ENCODE measurements at regions not wholly inside any gene's neighbourhood (a gene's known extent, or its start where the extent isn't known, plus 50 kb on each side); places are given as distances from the start of the nearest gene placed in this dataset.
A peak's percentile ranks its signal among the peaks of the same experiment; 100 is the strongest.

GRCh38 chr14:104333646-104334423 is 195.4 kb downstream of the KIF26A start:
- H3K4me1 ChIP-seq (ENCODE audit: control insufficient read depth in 1 of 2, insufficient read depth in 2 of 2, low read length in 2 of 2), result peaks cover 0 to 6% of the 10 kb centered on the region in 2 donors
- no peaks in the 10 kb centered on the region for H3K27me3 ChIP-seq (ENCODE audit: control insufficient read depth in 1 of 2, insufficient read depth in 2 of 2, low read length in 2 of 2)
- no peak overlapping the region for H3K9ac ChIP-seq (ENCODE audit: low read depth in 1 of 2, low read length in 2 of 2)
- no peaks in the 10 kb centered on the region for H3K36me3 ChIP-seq (ENCODE audit: control insufficient read depth in 1 of 2, insufficient read depth in 2 of 2, low read length in 2 of 2)
- H3K9me3 ChIP-seq (ENCODE audit: control insufficient read depth in 1 of 2, low read length in 2 of 2), result peaks cover 8% of the 10 kb centered on the region in 2 donors
- H3K27ac ChIP-seq (ENCODE audit: low read depth, low read length), result no peak overlapping the region
- no peak overlapping the region for H3K4me3 ChIP-seq (ENCODE audit: low read depth in 1 of 2, low read length in 2 of 2)

DNA sequence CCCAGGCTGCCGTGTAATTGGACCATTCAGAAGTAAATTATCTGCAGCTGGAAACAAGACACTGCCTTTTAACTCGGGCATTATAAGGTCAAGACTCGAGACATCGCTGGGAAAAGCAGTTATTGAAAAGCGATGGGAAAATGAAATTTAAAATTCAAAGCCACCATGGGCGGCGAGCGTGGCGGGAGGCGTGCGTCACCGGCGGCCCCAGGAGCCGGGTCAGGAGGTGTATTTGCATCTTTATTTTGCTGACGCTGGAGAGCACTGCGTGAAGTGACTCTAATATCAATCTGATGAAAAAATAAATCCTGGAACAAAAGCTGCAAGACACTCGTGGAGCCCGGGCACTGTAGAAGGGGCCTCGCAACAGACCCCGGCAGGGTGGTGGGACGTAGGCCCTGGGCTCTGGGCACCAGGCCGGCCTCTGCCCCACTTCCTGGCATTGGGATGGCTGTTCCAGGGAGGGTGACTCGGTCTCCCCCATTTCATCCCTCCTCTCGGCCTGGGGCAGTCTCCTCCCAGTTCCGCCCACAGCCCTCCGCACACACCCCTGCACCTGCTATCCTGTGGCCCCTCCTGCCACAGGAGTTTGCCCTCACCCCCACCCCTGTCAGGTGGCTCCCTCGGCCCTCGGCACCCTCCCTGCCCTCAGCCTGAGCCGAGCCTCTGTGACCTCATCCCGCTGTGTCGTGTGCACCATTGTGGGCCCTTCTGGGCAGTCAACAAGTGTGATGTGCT is 196.2 kb downstream of the KIF26A start:
- Histone ChIP-seq H3K4me1 (ENCODE audit: control insufficient read depth in 1 of 2, insufficient read depth in 2 of 2, low read length in 2 of 2) (peaks cover 0 to 6% of the 10 kb centered on the region in 2 donors), H3K27ac (ENCODE audit: low read depth, low read length) (no peak overlapping the region), H3K27me3 (ENCODE audit: control insufficient read depth in 1 of 2, insufficient read depth in 2 of 2, low read length in 2 of 2) (no peaks in the 10 kb centered on the region), H3K9me3 (ENCODE audit: control insufficient read depth in 1 of 2, low read length in 2 of 2) (peaks cover 7 to 8% of the 10 kb centered on the region in 2 donors), H3K36me3 (ENCODE audit: control insufficient read depth in 1 of 2, insufficient read depth in 2 of 2, low read length in 2 of 2) (no peaks in the 10 kb centered on the region), H3K9ac (ENCODE audit: low read depth in 1 of 2, low read length in 2 of 2) (no peak overlapping the region), H3K4me3 (ENCODE audit: low read depth in 1 of 2, low read length in 2 of 2) (no peak overlapping the region)

DNA sequence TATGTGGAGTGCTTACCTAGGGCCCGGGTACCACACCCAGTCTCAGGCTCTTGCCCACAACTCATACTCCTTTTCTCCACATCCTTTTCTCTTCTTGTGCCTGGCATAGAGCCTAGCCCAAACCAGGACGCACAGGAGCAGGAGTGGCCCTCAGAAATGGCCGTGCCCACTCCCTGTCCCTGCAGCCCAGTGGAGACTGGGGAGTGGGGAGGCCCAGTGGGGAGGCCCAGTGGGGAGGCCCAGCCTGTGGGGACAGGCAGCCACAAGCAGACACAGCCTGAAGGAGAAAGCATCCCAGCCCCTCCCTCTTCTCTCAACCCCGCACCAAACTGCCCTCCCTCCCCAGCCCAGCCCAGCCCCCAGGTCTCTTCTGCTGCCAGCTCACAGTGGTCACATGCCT is 196.8 kb downstream of the KIF26A start:
- no peak overlapping the region for H3K27ac ChIP-seq (ENCODE audit: low read depth, low read length)
- H3K9me3 ChIP-seq (ENCODE audit: control insufficient read depth in 1 of 2, low read length in 2 of 2), result peaks cover 1 to 4% of the 10 kb centered on the region in 2 donors
- H3K4me1 ChIP-seq (ENCODE audit: control insufficient read depth in 1 of 2, insufficient read depth in 2 of 2, low read length in 2 of 2), result peaks cover 0 to 6% of the 10 kb centered on the region in 2 donors
- no peak overlapping the region for H3K4me3 ChIP-seq (ENCODE audit: low read depth in 1 of 2, low read length in 2 of 2)
- no peaks in the 10 kb centered on the region for H3K36me3 ChIP-seq (ENCODE audit: control insufficient read depth in 1 of 2, insufficient read depth in 2 of 2, low read length in 2 of 2)
- no peaks in the 10 kb centered on the region for H3K27me3 ChIP-seq (ENCODE audit: control insufficient read depth in 1 of 2, insufficient read depth in 2 of 2, low read length in 2 of 2)
- H3K9ac ChIP-seq (ENCODE audit: low read depth in 1 of 2, low read length in 2 of 2), result no peak overlapping the region

DNA sequence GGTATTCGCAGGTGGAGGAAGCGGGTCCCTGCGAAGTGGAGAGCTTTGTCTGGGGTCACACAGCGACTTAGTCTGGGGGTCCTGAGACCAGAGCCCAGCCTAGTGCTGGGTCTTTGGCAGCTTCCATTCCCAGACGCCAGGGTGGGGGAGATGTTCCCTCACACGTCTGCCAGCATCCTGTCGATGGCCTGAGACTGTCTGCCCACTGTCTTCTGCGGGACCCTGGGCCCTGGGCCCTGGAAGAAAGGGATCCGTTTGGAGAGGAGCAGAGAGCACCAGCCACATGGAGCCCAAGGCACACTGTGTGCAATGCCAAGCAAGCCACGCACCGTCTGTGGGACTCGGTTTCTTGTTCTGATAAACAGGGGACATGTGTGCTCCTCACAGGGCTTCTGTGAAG is 197.2 kb downstream of the KIF26A start:
- Histone ChIP-seq H3K36me3 (ENCODE audit: control insufficient read depth in 1 of 2, insufficient read depth in 2 of 2, low read length in 2 of 2) (no peaks in the 10 kb centered on the region), H3K4me3 (ENCODE audit: low read depth in 1 of 2, low read length in 2 of 2) (no peak overlapping the region), H3K27ac (ENCODE audit: low read depth, low read length) (no peak overlapping the region), H3K9ac (ENCODE audit: low read depth in 1 of 2, low read length in 2 of 2) (no peak overlapping the region), H3K4me1 (ENCODE audit: control insufficient read depth in 1 of 2, insufficient read depth in 2 of 2, low read length in 2 of 2) (peaks cover 0 to 6% of the 10 kb centered on the region in 2 donors), H3K27me3 (ENCODE audit: control insufficient read depth in 1 of 2, insufficient read depth in 2 of 2, low read length in 2 of 2) (no peaks in the 10 kb centered on the region), H3K9me3 (ENCODE audit: control insufficient read depth in 1 of 2, low read length in 2 of 2) (peaks cover 0 to under 1% of the 10 kb centered on the region in 2 donors)

- H3K9me3 ChIP-seq (ENCODE audit: control insufficient read depth in 1 of 2, low read length in 2 of 2), result no peaks in the 10 kb centered on the region
- no peaks in the 10 kb centered on the region for H3K27me3 ChIP-seq (ENCODE audit: control insufficient read depth in 1 of 2, insufficient read depth in 2 of 2, low read length in 2 of 2)
- H3K4me1 ChIP-seq (ENCODE audit: control insufficient read depth in 1 of 2, insufficient read depth in 2 of 2, low read length in 2 of 2), result peaks cover 1 to 9% of the 10 kb centered on the region in 2 donors
- no peak overlapping the region for H3K4me3 ChIP-seq (ENCODE audit: low read depth in 1 of 2, low read length in 2 of 2)
- H3K36me3 ChIP-seq (ENCODE audit: control insufficient read depth in 1 of 2, insufficient read depth in 2 of 2, low read length in 2 of 2), result no peaks in the 10 kb centered on the region
- no peak overlapping the region for H3K27ac ChIP-seq (ENCODE audit: low read depth, low read length)
- H3K9ac ChIP-seq (ENCODE audit: low read depth in 1 of 2, low read length in 2 of 2), result no peak overlapping the region
Measured at GRCh38 chr14:104337351-104337750, 199.0 kb downstream of the KIF26A start.

DNA sequence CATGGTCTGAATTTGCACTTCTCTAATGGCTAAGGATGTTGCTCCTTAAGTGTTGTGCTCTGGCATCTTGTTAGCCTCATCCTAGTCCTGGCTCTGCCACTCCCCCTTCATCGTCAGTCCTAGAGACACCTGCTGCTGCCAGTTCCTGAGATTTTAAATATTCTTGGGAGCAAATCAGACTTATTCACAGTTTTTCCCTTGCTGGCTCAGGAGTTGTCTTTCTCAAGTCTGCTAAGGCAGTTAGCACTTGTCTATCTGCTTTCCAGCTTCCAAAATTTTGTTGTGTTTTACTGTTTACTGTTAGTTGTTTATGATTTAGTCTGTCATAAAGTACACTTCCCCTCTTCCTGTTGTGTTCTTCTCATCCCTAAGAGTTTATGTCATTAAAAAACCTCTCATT is 201.0 kb downstream of the KIF26A start:
- H3K27ac ChIP-seq (ENCODE audit: low read depth, low read length), result no peak overlapping the region
- no peaks in the 10 kb centered on the region for H3K27me3 ChIP-seq (ENCODE audit: control insufficient read depth in 1 of 2, insufficient read depth in 2 of 2, low read length in 2 of 2)
- no peaks in the 10 kb centered on the region for H3K36me3 ChIP-seq (ENCODE audit: control insufficient read depth in 1 of 2, insufficient read depth in 2 of 2, low read length in 2 of 2)
- H3K9ac ChIP-seq (ENCODE audit: low read depth in 1 of 2, low read length in 2 of 2), result no peak overlapping the region
- H3K4me3 ChIP-seq (ENCODE audit: low read depth in 1 of 2, low read length in 2 of 2), result no peak overlapping the region
- no peaks in the 10 kb centered on the region for H3K9me3 ChIP-seq (ENCODE audit: control insufficient read depth in 1 of 2, low read length in 2 of 2)
- H3K4me1 ChIP-seq (ENCODE audit: control insufficient read depth in 1 of 2, insufficient read depth in 2 of 2, low read length in 2 of 2), result peaks cover 5 to 12% of the 10 kb centered on the region in 2 donors

DNA sequence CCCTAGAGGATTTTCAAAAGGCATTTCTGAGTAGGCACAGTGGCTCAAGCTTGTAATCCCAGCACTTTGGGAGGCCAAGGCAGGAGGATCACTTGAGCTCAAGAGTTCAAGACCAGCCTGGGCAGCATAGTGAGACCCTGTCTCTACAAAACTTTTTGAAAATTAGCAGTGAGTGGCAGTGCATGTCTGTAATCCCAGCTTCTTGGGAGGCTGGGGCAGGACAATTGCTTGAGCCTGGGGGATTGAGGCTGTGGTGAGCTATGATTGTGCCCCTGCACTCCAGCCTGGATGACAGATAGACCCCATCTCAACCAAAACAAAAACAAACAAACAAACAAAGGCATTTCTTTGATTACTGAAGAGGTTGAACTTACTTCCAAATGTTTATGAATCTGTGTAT is 201.4 kb downstream of the KIF26A start:
- Histone ChIP-seq H3K4me3 (ENCODE audit: low read depth in 1 of 2, low read length in 2 of 2) (no peak overlapping the region), H3K27ac (ENCODE audit: low read depth, low read length) (no peak overlapping the region), H3K4me1 (ENCODE audit: control insufficient read depth in 1 of 2, insufficient read depth in 2 of 2, low read length in 2 of 2) (peaks cover 5 to 12% of the 10 kb centered on the region in 2 donors), H3K9me3 (ENCODE audit: control insufficient read depth in 1 of 2, low read length in 2 of 2) (no peaks in the 10 kb centered on the region), H3K27me3 (ENCODE audit: control insufficient read depth in 1 of 2, insufficient read depth in 2 of 2, low read length in 2 of 2) (peaks cover 0 to 4% of the 10 kb centered on the region in 2 donors), H3K9ac (ENCODE audit: low read depth in 1 of 2, low read length in 2 of 2) (no peak overlapping the region), H3K36me3 (ENCODE audit: control insufficient read depth in 1 of 2, insufficient read depth in 2 of 2, low read length in 2 of 2) (no peaks in the 10 kb centered on the region)

- peaks cover 0 to 5% of the 10 kb centered on the region in 2 donors for H3K27me3 ChIP-seq (ENCODE audit: control insufficient read depth in 1 of 2, insufficient read depth in 2 of 2, low read length in 2 of 2)
- H3K36me3 ChIP-seq (ENCODE audit: control insufficient read depth in 1 of 2, insufficient read depth in 2 of 2, low read length in 2 of 2), result no peaks in the 10 kb centered on the region
- H3K9me3 ChIP-seq (ENCODE audit: control insufficient read depth in 1 of 2, low read length in 2 of 2), result no peaks in the 10 kb centered on the region
Measured at GRCh38 chr14:104341532-104342434, 203.4 kb downstream of the KIF26A start.

DNA sequence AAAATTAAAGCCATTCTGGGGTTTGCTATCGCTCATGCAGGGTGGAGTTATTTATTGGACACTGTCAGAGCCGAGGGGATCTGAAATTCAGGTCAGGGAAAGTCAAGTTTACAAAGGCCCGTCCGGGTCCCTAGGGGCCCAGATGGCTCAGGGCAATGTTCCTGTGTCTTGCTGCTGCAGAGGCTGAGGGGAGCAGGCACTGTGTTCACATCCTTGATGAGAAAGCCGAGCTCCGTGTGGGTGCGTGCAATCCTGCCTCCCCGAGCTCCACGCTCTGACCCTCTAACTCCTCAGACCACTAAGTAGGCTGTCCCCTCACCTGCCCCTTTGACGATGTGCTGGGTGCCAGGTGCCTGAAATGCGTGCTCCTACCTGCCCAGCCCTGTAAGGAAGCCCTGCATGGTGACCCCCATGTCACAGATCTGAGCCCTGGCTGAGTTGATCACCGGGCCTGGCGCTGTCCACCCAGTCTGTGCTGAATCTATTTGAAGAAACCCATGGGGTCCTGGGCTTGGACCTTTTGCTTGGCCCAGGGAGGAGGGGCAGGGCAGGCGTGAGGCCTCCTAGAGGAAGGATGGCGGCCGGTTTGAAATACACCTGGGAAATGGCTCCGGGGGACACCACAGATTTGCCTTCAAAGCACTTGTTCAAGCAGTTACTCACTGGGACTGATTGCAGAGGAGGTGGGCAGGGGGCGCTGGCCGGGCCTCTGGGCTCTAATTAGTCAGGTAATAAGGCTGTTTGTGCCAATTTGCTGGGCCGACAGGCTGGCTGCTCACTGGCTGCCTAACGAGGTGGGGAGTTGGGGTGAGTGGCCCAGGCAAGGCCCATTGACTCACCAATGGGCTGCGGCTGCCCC is 204.3 kb downstream of the KIF26A start:
- Histone ChIP-seq H3K9ac (ENCODE audit: low read depth in 1 of 2, low read length in 2 of 2) (no peak overlapping the region), H3K4me3 (ENCODE audit: low read depth in 1 of 2, low read length in 2 of 2) (peak overlapping the region in 1 of 2 donors; percentile 7), H3K36me3 (ENCODE audit: control insufficient read depth in 1 of 2, insufficient read depth in 2 of 2, low read length in 2 of 2) (no peaks in the 10 kb centered on the region), H3K27ac (ENCODE audit: low read depth, low read length) (no peak overlapping the region), H3K27me3 (ENCODE audit: control insufficient read depth in 1 of 2, insufficient read depth in 2 of 2, low read length in 2 of 2) (peaks cover 0 to 5% of the 10 kb centered on the region in 2 donors), H3K9me3 (ENCODE audit: control insufficient read depth in 1 of 2, low read length in 2 of 2) (no peaks in the 10 kb centered on the region), H3K4me1 (ENCODE audit: control insufficient read depth in 1 of 2, insufficient read depth in 2 of 2, low read length in 2 of 2) (peaks cover 5% of the 10 kb centered on the region in 2 donors)

More at GRCh38 chr14:104341532-104342434, 203.4 kb downstream of the KIF26A start:
- peaks cover 5 to 12% of the 10 kb centered on the region in 2 donors for H3K4me1 ChIP-seq (ENCODE audit: control insufficient read depth in 1 of 2, insufficient read depth in 2 of 2, low read length in 2 of 2)
- peak overlapping the region in 1 of 2 donors; percentile 7 for H3K4me3 ChIP-seq (ENCODE audit: low read depth in 1 of 2, low read length in 2 of 2)
- no peak overlapping the region for H3K27ac ChIP-seq (ENCODE audit: low read depth, low read length)
- no peak overlapping the region for H3K9ac ChIP-seq (ENCODE audit: low read depth in 1 of 2, low read length in 2 of 2)

Measured in duodenal mucosa (tissue), 2 donors.